Osteocyte (in vitro differentiated cells): ENCODE measurements at regions not wholly inside any gene's neighbourhood (a gene's known extent, or its start where the extent isn't known, plus 50 kb on each side); places are given as distances from the start of the nearest gene placed in this dataset.
"Not testable (repeated sequence)": the region's sequence is repeated elsewhere in the genome, so short reads cannot be mapped to it uniquely, and the experiment has no call there.

Experiments used
- DNase-seq: peaks from one replicate; pipeline ENCODE4 v3.0.0; 2021; ENCODE audit warnings: mixed read lengths; ENCODE audit not compliant: unreplicated experiment; ENCODE audit errors: extremely low spot score
- H3K27ac Mint-ChIP-seq: one replicate; pipeline ENCODE4 v1.8.0; 2021; ENCODE audit warnings: mild to moderate bottlenecking, mixed read lengths; ENCODE audit not compliant: unreplicated experiment
- H3K27me3 Mint-ChIP-seq: one replicate; pipeline ENCODE4 v1.8.0; 2021; ENCODE audit warnings: mixed read lengths; ENCODE audit not compliant: unreplicated experiment
- H3K36me3 Mint-ChIP-seq: one replicate; pipeline ENCODE4 v1.8.0; 2021; ENCODE audit warnings: mixed read lengths; ENCODE audit not compliant: unreplicated experiment
- H3K4me1 Mint-ChIP-seq: one replicate; pipeline ENCODE4 v1.8.0; 2021; ENCODE audit warnings: mixed read lengths; ENCODE audit not compliant: unreplicated experiment
- H3K4me3 Mint-ChIP-seq: one replicate; pipeline ENCODE4 v1.8.0; 2021; ENCODE audit warnings: mild to moderate bottlenecking, moderate library complexity, mixed read lengths; ENCODE audit not compliant: unreplicated experiment
- H3K9me3 Mint-ChIP-seq: one replicate; pipeline ENCODE4 v1.8.0; 2021; ENCODE audit warnings: mixed read lengths; ENCODE audit not compliant: unreplicated experiment
- CTCF ChIP-seq: fragments of 200-600 bp; sonication (generic); IDR thresholded peaks from 2 replicates; pipeline ENCODE4 v1.5.0; 2021; ENCODE audit warnings: antibody characterized with exemption, mild to moderate bottlenecking, moderate library complexity

- Mint-ChIP-seq H3K4me1 (no peaks in the 10 kb centered on the region), H3K9me3 (peaks cover 19% of the 10 kb centered on the region), H3K27ac (no peak overlapping the region), H3K36me3 (no peaks in the 10 kb centered on the region), H3K4me3 (no peak overlapping the region), H3K27me3 (no peaks in the 10 kb centered on the region)
- no peak for DNase-seq
- TF ChIP-seq CTCF, result no peak
Measured at GRCh38 chr18:28425886-28426285, 249.0 kb upstream of the CDH2 start.

DNA sequence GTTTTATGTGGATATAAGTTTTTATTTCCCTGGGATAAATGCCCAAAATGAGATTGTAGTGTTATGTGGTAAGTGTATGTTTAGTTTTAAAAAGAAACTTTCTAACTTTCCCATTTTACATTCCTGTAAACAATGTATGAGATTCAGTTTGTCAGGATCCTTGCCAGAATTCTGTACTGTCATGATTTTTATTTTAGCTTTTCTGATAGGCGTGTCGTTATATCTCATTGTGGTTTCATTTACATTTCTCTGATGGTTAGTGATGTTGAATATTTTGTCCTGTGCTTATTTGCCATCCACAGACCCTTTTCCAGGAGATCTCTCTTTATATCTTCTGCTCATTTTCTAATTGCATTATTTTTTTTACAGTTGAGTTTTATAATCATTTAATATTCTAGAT is 245.6 kb upstream of the CDH2 start:
- Mint-ChIP-seq H3K9me3 (peaks cover 12% of the 10 kb centered on the region), H3K4me1 (no peaks in the 10 kb centered on the region), H3K27ac (peak overlapping the region; percentile 33), H3K27me3 (no peaks in the 10 kb centered on the region), H3K36me3 (no peaks in the 10 kb centered on the region), H3K4me3 (peak overlapping the region; percentile 65)
- no peak for TF ChIP-seq CTCF
- DNase-seq, result no peak

- DNase-seq, H3K27me3 Mint-ChIP-seq, H3K36me3 Mint-ChIP-seq, H3K9me3 Mint-ChIP-seq, H3K27ac Mint-ChIP-seq, H3K4me1 Mint-ChIP-seq: not testable (repeated sequence)
- peak overlapping the region; percentile 65 for H3K4me3 Mint-ChIP-seq
Measured at GRCh38 chr18:28421950-28422349, 245.0 kb upstream of the CDH2 start.

DNA sequence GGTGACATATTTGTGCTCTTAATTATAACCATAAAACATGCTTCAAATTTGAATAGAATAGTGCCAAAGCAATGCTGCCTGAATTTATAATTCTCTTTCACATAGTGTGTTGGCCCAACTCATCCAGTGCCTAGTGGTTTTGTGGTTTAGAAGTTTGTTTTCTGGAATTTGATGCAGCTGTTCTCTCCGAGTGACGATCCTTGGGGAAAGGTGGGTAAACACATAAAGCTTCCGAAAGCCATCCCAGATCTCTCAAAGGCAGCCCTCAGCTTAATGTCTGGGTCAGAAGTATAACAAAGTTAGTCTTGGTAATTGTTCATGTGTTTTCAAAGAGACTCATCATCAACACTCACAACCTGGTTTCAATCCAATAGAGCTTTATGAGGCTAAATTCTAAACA is 235.6 kb upstream of the CDH2 start:
- TF ChIP-seq CTCF, result no peak
- H3K4me3 Mint-ChIP-seq, result no peak overlapping the region
- H3K4me1 Mint-ChIP-seq, result no peaks in the 10 kb centered on the region
- no peaks in the 10 kb centered on the region for H3K36me3 Mint-ChIP-seq
- no peaks in the 10 kb centered on the region for H3K9me3 Mint-ChIP-seq
- no peak overlapping the region for H3K27ac Mint-ChIP-seq
- DNase-seq, result no peak
- H3K27me3 Mint-ChIP-seq, result peaks cover 3% of the 10 kb centered on the region

DNA sequence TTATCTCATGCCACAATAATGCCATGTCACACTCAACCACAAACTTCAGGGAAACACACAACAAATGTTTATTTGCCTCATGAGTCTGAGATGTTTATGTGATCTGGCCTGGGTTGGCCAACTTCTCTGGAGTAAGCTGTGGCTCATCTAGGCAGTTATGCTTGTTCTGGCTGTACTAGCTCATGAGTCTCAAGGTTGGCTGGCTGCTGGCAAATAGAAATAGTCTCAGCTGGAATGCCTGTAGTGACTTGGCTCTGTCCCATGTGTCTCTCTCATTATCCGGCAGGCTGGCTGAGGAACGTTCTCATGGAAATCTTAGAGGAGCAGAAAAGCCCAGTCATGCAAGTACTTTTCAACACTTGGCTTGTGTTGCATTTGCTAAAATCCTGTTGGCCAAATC is 234.9 kb upstream of the CDH2 start:
- Mint-ChIP-seq H3K27me3 (peaks cover 3% of the 10 kb centered on the region), H3K9me3 (no peaks in the 10 kb centered on the region), H3K4me3 (no peak overlapping the region), H3K27ac (no peak overlapping the region), H3K36me3 (no peaks in the 10 kb centered on the region), H3K4me1 (no peaks in the 10 kb centered on the region)
- DNase-seq, result no peak
- TF ChIP-seq CTCF, result no peak

DNA sequence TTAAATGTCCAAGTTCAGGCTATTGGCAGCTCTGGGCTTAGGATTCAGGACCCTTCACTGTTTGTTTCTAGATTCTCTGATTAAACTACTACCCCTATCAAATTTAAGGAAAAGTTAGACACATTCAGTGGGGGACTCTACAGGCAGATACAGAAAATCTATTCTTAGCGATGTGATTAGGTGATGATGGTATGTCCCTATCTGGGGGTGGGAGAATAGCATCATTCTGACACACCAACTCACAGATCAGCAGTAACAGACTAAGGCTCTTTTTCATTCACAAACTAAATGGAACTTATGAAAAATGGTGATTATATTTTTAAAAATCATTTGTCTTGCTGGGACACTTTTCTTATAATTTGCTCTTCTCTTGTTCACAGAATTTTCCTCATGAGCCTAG is 232.9 kb upstream of the CDH2 start:
- Mint-ChIP-seq H3K27me3 (peaks cover 3% of the 10 kb centered on the region), H3K4me1 (no peaks in the 10 kb centered on the region), H3K36me3 (no peaks in the 10 kb centered on the region), H3K4me3 (no peak overlapping the region), H3K27ac (no peak overlapping the region), H3K9me3 (no peaks in the 10 kb centered on the region)
- DNase-seq, result no peak
- no peak for TF ChIP-seq CTCF
